Right lobe of liver (tissue), 6 donors: ENCODE measurements at regions not wholly inside any gene's neighbourhood (a gene's known extent, or its start where the extent isn't known, plus 50 kb on each side); places are given as distances from the start of the nearest gene placed in this dataset.

Experiments used
- ATAC-seq, 4 donors: fragments of 200-7000 bp; cut with Tn5 transposase; one replicate each; pipeline ENCODE4 v1.9.1; 2020; ENCODE audit warnings: mild to moderate bottlenecking in 4 of 4, moderate library complexity in 4 of 4
- DNase-seq, 3 donors: peaks; one replicate each; pipeline ENCODE4 v3.0.0-alpha.2; 2020
- H3K27ac ChIP-seq, 3 donors: fragments of 200-600 bp; one replicate each; pipeline ENCODE4 v1.8.0; 2022
- H3K27me3 ChIP-seq, 2 donors: fragments of 200-600 bp; one replicate each; pipeline ENCODE4 v1.8.0; 2022
- H3K36me3 ChIP-seq, 4 donors: fragments of 200-600 bp; sonication (generic) in 1 of 4; one replicate each; pipeline versions ENCODE4 v1.5.1 to v1.8.0; 2017 to 2022; ENCODE audit warnings: control low read depth in 1 of 4
- H3K4me1 ChIP-seq, 4 donors: fragments of 200-600 bp; sonication (generic) in 1 of 4; one replicate each; pipeline versions ENCODE4 v1.5.1 to v1.8.0; 2017 to 2022; ENCODE audit warnings: control low read depth in 1 of 4
- H3K4me3 ChIP-seq, 3 donors: fragments of 200-600 bp; one replicate each; pipeline ENCODE4 v1.8.0; 2022
- H3K9me3 ChIP-seq, 4 donors: fragments of 200-600 bp; sonication (generic) in 1 of 4; one replicate each; pipeline versions ENCODE4 v1.5.1 to v1.8.0; 2017 to 2022; ENCODE audit warnings: control low read depth in 1 of 4
- POLR2A ChIP-seq: fragments of 450-650 bp; IDR thresholded peaks from one replicate; pipeline ENCODE4 v1.6.1; 2017; ENCODE audit warnings: antibody characterized with exemption, mild to moderate bottlenecking
- WGBS: methylation state at CpG from one replicate; pipeline ENCODE4 v1.1.6; 2018; ENCODE audit warnings: low coverage, low lambda C conversion rate; ENCODE audit not compliant: insufficient coverage; ENCODE audit errors: missing lambda C conversion rate; 5-methylcytosine and 5-hydroxymethylcytosine counted together
- intact Hi-C, 2 donors: fragments of 100-400 bp; cut with DNase I; formaldehyde crosslinking; loops; one replicate each; pipeline versions ENCODE4 v1.11.2 to v1.14.1; 2022
- TF ChIP-seq, protein P1 (sequence below), 4 donors: fragments of 200-600 bp in 3 of 4; fragments of 450-650 bp in 1 of 4; IDR thresholded peaks; one replicate each; pipeline versions ENCODE4 v1.5.1 to v1.8.0; 2016 to 2022; ENCODE audit warnings: antibody characterized with exemption in 4 of 4, mild to moderate bottlenecking in 2 of 4
- donor health status: DM: no; HTN: yes; CAD: no.
- donor health status: DM: no; HTN: no; CAD: no.
- donor health status: DM: no; HTN: no; CAD: no.
- donor health status: DM: no; HTN: yes; CAD: no.
- donor health status: DM: no; HTN: yes; CAD: no.

DNA sequence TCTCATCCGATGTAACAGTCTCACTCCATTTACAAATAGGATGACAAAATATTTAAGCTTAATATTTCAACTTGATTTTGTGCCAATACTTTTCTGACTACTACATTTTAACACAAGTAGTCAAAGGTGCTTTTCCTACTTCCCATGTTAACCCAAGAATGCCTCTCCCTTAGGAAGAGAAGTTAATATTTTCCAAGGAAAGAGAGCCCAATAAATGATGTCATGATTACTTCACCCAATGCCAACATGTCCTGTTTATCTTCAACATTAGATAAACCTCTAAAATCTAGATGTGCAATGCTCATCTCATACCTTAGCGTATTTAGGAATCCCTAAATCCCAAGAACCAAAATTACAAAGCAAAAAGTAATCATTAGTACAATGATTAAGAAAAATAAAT lies 156.7 kb upstream of the TENT5A start:
- ATAC-seq = peak in 1 of 4 donors; percentile 49
- H3K4me3 ChIP-seq = no peak overlapping the region
- DNase-seq = no peak
- TF ChIP-seq POLR2A = no peak
- TF ChIP-seq, protein P1, sequence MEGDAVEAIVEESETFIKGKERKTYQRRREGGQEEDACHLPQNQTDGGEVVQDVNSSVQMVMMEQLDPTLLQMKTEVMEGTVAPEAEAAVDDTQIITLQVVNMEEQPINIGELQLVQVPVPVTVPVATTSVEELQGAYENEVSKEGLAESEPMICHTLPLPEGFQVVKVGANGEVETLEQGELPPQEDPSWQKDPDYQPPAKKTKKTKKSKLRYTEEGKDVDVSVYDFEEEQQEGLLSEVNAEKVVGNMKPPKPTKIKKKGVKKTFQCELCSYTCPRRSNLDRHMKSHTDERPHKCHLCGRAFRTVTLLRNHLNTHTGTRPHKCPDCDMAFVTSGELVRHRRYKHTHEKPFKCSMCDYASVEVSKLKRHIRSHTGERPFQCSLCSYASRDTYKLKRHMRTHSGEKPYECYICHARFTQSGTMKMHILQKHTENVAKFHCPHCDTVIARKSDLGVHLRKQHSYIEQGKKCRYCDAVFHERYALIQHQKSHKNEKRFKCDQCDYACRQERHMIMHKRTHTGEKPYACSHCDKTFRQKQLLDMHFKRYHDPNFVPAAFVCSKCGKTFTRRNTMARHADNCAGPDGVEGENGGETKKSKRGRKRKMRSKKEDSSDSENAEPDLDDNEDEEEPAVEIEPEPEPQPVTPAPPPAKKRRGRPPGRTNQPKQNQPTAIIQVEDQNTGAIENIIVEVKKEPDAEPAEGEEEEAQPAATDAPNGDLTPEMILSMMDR (IDR thresholded peaks at IDR 0.05) = no peak
- no peaks in the 10 kb centered on the region for H3K27me3 ChIP-seq
- 58% methylated on average over 2 of the region's 2 CpGs for WGBS
- H3K4me1 ChIP-seq = peaks cover 0 to 14% (median 5%) of the 10 kb centered on the region in 4 donors
- H3K27ac ChIP-seq = no peak overlapping the region
- no peaks in the 10 kb centered on the region for H3K36me3 ChIP-seq
- intact Hi-C loops = no loop called here
- no peaks in the 10 kb centered on the region for H3K9me3 ChIP-seq

DNA sequence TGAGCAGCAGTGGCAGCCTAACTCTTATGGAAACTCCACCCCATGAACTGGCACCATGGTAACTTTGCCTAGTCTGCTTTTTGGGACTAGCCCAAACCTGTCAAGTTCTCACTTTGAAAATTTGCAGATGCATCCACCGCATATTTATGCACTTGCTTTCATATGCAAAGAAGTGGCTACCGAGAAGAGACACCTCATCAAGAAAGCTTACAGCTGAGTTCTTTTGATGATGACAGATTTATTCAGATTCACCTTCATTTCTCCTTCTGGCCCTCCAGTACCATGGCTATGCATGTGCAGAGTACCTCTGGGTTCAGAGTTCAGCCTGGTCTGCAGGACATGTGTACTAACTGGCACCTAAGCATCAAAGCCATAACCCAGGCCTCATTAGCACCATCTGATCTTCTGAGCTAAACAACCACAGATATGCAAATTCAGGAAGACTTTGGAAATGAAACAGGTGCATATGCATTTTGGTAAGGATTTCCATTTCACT lies 154.3 kb upstream of the TENT5A start:
- WGBS = 93% methylated on average over 2 of the region's 2 CpGs
- Histone ChIP-seq H3K4me1 (peaks cover 0 to 14% (median 5%) of the 10 kb centered on the region in 4 donors), H3K9me3 (no peaks in the 10 kb centered on the region), H3K36me3 (no peaks in the 10 kb centered on the region), H3K27ac (peak overlapping the region in 1 of 3 donors; percentile 69), H3K27me3 (no peaks in the 10 kb centered on the region), H3K4me3 (no peak overlapping the region)
- no peak for DNase-seq
- peak; percentile 44 to 70 (median 66) for ATAC-seq
- intact Hi-C loops = no loop called here
- TF ChIP-seq, protein P1 (IDR thresholded peaks at IDR 0.05) = no peak
- TF ChIP-seq POLR2A = no peak

DNA sequence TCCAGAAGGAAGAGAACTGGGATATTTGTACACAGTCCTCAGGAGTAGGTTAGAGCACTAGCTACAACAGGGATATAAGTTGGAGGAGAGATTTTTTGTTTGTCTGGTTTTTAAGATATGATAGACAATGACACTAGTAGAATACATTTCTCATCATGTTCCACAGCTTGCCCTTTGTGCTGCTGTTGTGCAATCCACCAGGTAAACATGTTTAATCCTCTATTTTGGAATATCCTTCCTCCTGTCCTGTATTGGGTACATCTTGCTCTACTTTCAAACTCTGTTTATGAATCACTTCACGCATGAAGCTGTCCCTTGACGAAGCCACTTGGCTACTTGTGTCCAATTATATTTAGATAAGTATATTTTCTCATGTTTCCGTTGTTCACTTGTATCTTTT lies 153.6 kb upstream of the TENT5A start:
- H3K4me3 ChIP-seq = no peak overlapping the region
- H3K4me1 ChIP-seq = peaks cover 0 to 14% (median 5%) of the 10 kb centered on the region in 4 donors
- no peaks in the 10 kb centered on the region for H3K27me3 ChIP-seq
- ATAC-seq = peak; percentile 89 to 94 (median 93)
- 40% methylated on average over 3 of the region's 3 CpGs for WGBS
- peak overlapping the region in 1 of 3 donors; percentile 69 for H3K27ac ChIP-seq
- DNase-seq = peak in 2 of 3 donors; percentile 24 to 54
- H3K36me3 ChIP-seq = no peaks in the 10 kb centered on the region
- intact Hi-C loops = no loop called here
- H3K9me3 ChIP-seq = no peaks in the 10 kb centered on the region
- TF ChIP-seq, protein P1 (IDR thresholded peaks at IDR 0.05) = no peak
- no peak for TF ChIP-seq POLR2A

DNA sequence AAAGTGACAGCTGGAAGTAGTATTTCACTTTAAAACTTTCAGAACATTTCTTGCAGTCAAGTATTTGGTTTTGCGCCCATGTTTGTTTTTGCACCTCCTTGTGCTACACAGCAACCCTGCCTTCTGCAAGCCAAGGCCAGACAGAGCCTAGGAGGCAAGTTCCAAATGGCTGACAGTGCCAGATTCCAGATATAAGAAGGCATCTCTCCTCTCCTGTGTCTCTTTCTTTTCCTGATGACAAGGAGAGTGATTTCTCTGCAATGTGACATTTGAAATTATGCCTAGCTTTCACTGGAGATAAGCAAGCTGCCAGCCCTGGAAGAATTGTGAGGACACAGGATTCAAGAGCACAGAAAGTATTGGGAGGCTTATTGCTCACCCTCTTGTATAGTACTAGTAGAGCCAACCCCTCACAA lies 149.1 kb upstream of the TENT5A start:
- no peak overlapping the region for H3K27ac ChIP-seq
- no peak overlapping the region for H3K4me3 ChIP-seq
- peaks cover 0 to 23% (median 8%) of the 10 kb centered on the region in 4 donors for H3K4me1 ChIP-seq
- 100% methylated on average over 1 of the region's 1 CpG for WGBS
- no peaks in the 10 kb centered on the region for H3K27me3 ChIP-seq
- no peaks in the 10 kb centered on the region for H3K9me3 ChIP-seq
- ATAC-seq = no peak
- intact Hi-C loops = no loop called here
- no peaks in the 10 kb centered on the region for H3K36me3 ChIP-seq
- no peak for DNase-seq
- TF ChIP-seq, protein P1 (IDR thresholded peaks at IDR 0.05) = no peak
- TF ChIP-seq POLR2A = no peak

DNA sequence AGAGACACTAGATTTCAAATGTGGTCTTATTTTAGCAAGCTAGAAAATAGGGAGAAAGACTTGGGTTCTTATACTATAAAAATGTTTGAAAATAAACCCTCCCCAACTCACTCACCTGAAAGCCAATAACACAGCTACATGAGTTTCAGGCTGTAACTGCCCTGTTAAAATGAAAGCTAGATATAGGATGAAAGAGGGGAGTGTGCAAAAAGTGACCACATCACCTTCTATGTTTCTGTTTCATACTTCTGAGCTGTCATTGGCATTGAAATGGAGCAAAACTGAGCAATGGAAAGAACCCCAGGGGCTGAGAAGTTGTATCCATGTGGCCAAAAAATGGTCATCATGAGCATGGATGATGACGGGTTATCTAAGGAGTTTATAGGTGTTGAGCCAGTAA lies 148.1 kb upstream of the TENT5A start:
- peaks cover 0 to 19% (median 7%) of the 10 kb centered on the region in 4 donors for H3K4me1 ChIP-seq
- TF ChIP-seq, protein P1 (IDR thresholded peaks at IDR 0.05) = no peak
- H3K27me3 ChIP-seq = no peaks in the 10 kb centered on the region
- H3K27ac ChIP-seq = no peak overlapping the region
- DNase-seq (no peak), ATAC-seq (no peak)
- no peaks in the 10 kb centered on the region for H3K9me3 ChIP-seq
- H3K4me3 ChIP-seq = no peak overlapping the region
- intact Hi-C loops = no loop called here
- H3K36me3 ChIP-seq = no peaks in the 10 kb centered on the region
- 75% methylated on average over 1 of the region's 1 CpG for WGBS
